Astrocyte of the cerebellum (primary cell): ENCODE measurements at regions not wholly inside any gene's neighbourhood (a gene's known extent, or its start where the extent isn't known, plus 50 kb on each side); places are given as distances from the start of the nearest gene placed in this dataset.
"Not testable (repeated sequence)": the region's sequence is repeated elsewhere in the genome, so short reads cannot be mapped to it uniquely, and the experiment has no call there.

Source experiments
- DNase-seq: peaks from one replicate; pipeline ENCODE4 v3.0.0-alpha.2; 2011; ENCODE audit warnings: low read depth
- H3K4me3 ChIP-seq: 2 replicates; pipeline ENCODE4 v1.5.1; 2011; ENCODE audit warnings: mild to moderate bottlenecking, low read depth, low read length, moderate library complexity
- CTCF ChIP-seq: IDR thresholded peaks from 2 replicates; pipeline ENCODE4 v1.5.1; 2012; ENCODE audit warnings: low read length, low read depth, moderate library complexity, mild to moderate bottlenecking; ENCODE audit errors: missing control alignments
- in situ Hi-C: cut with HindIII; loops from 2 replicates; pipeline ENCODE4 v1.10.0; 2017; ENCODE audit warnings: low sequenced_read_pairs

GRCh38 chr2:195092341-195092740 is 564.7 kb upstream of the SLC39A10 start:
- DNase-seq = no peak
- in situ Hi-C loops = no loop called here
- no peak overlapping the region for H3K4me3 ChIP-seq
- TF ChIP-seq CTCF = no peak

GRCh38 chr2:195072806-195073205 is 584.2 kb upstream of the SLC39A10 start:
- in situ Hi-C loops, DNase-seq, H3K4me3 ChIP-seq: not testable (repeated sequence)

- TF ChIP-seq CTCF = no peak
- in situ Hi-C loops = no loop called here
- no peak for DNase-seq
- no peak overlapping the region for H3K4me3 ChIP-seq
Measured at GRCh38 chr2:195057001-195057400, 600.0 kb upstream of the SLC39A10 start.

- H3K4me3 ChIP-seq = no peak overlapping the region
- in situ Hi-C loops = no loop called here
- DNase-seq = no peak
- no peak for TF ChIP-seq CTCF
Measured at GRCh38 chr2:195055996-195056395, 601.0 kb upstream of the SLC39A10 start.

GRCh38 chr2:195051401-195051800 is 605.6 kb upstream of the SLC39A10 start:
- TF ChIP-seq CTCF = no peak
- in situ Hi-C loops = no loop called here
- no peak overlapping the region for H3K4me3 ChIP-seq
- DNase-seq = peak; percentile 32

GRCh38 chr2:195049372-195050031 is 607.5 kb upstream of the SLC39A10 start:
- no peak for TF ChIP-seq CTCF
- H3K4me3 ChIP-seq = no peak overlapping the region
- DNase-seq = peak; percentile 12
- in situ Hi-C loops = no loop called here

GRCh38 chr2:195047955-195048354 is 609.1 kb upstream of the SLC39A10 start:
- DNase-seq = no peak
- TF ChIP-seq CTCF = no peak
- no peak overlapping the region for H3K4me3 ChIP-seq
- in situ Hi-C loops = no loop called here
